HPDE6-E6E7 (cell line): ENCODE measurements at regions not wholly inside any gene's neighbourhood (a gene's known extent, or its start where the extent isn't known, plus 50 kb on each side); places are given as distances from the start of the nearest gene placed in this dataset.

ENCODE experiments used
- DNase-seq: peaks from one replicate; pipeline ENCODE4 v3.0.0; 2011; ENCODE audit warnings: missing footprints; ENCODE audit errors: extremely low spot score

GRCh38 chr5:22998774-22999173 lies 145.6 kb upstream of the CDH12 start:
- no peak for DNase-seq

- DNase-seq = no peak
These were observed 145.2 kb upstream of the CDH12 start for GRCh38 chr5:22998362-22998761.

- no peak for DNase-seq
These were observed 135.8 kb upstream of the CDH12 start for GRCh38 chr5:22988937-22989336.

DNA sequence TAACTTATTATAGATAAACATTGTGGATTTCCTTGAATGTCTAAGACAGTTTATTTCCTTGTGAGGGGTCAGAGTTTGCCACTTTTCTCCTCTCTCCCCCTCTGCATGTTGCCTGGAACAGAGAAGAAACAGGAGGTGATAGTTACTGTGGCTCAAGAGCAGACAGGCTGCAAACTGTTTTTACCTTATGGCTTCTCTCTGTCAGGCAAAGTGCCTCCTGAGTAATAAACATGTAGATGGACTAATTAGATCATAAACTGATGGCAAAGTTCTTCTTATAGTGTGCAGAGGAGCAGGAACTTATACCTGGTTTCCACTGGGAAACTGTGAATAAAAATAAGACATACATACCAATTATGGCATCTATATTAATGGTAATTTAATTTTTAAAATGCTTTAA lies 133.1 kb upstream of the CDH12 start:
- no peak for DNase-seq

GRCh38 chr5:22985446-22985845 lies 132.3 kb upstream of the CDH12 start:
- DNase-seq = no peak

- DNase-seq = no peak
These were observed 117.9 kb upstream of the CDH12 start for GRCh38 chr5:22970956-22971618.

GRCh38 chr5:22970491-22970890 lies 117.3 kb upstream of the CDH12 start:
- no peak for DNase-seq

DNA sequence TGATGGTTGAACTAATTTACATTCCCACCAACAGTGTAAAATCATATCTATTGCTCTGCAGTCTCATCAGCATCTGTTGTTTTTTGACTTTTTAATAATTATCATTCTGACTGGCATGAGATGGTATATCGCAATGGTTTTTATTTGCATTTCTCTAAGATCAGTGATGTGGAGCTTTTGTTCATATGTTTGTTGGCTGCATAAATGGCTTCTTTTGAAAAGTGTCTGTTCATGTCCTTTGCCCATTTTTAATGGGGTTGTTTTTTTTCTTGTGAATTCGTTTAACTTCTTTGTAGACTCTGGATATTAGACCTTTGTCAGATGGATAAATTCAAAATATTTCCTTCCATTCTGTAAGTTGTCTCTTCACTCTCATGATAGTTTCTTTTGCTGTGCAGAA lies 115.2 kb upstream of the CDH12 start:
- DNase-seq = no peak

DNA sequence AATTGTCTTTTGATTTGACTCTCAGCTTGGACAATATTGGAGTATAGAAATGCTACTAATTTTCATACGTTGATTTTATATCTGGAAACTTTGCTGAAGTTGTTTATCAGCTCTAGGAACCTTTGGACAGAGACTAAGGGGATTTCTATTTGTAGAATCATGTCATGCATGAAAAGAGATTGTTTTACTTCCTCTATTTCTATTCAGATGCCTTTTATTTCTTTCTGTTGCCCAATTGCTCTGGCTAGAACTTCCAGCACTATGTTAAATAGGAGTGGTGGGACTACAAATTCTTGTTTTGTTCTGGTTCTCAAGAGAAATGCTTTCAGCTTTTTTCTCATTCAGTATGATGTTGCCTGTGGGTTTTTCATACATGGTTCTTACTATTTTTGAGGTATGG lies 112.8 kb upstream of the CDH12 start:
- no peak for DNase-seq

DNA sequence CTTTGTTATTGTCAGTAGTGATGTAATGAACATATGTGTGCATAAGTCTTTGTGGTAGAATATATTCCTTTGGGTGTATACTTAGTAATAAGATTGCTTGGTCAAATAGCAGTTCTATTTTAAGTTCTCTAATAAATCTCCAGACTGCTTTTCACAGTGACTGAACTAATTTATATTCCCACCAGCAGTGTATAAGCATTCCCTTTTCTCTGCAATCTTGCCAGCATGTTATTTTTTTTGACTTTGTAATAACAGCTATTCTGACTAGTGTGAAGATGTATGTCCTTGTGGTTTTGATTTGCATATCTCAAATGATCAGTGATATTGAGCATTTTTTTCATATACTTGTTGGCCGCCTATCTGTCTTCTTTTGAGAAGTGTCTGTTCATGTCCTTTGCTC lies 111.5 kb upstream of the CDH12 start:
- DNase-seq = no peak

GRCh38 chr5:22958462-22959262 lies 105.5 kb upstream of the CDH12 start:
- DNase-seq = no peak

GRCh38 chr5:22947921-22948320 lies 94.8 kb upstream of the CDH12 start:
- DNase-seq = no peak

- no peak for DNase-seq
These were observed 85.2 kb upstream of the CDH12 start for GRCh38 chr5:22938362-22938761.

- DNase-seq = no peak
These were observed 75.8 kb upstream of the CDH12 start for GRCh38 chr5:22928821-22929482.

- DNase-seq = no peak
These were observed 73.4 kb upstream of the CDH12 start for GRCh38 chr5:22926574-22926973.

DNA sequence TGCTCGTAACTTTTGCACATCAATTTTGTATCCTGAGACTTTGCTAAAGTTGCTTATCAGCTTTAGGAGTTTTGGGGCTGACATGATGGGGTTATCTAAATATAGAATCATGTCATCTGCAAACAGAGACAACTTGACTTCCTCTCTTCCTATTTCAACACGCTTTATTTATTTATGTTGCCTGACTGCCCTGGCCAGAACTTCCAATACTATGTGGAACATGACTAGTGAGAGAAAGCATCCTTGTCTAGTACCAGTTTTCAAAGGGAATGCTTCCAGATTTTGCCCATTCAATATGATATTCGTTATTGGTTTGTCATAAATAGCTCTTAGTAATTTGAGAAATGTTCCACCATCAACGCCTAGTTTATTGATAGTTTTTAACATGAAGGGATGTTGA lies 65.4 kb upstream of the CDH12 start:
- no peak for DNase-seq

DNA sequence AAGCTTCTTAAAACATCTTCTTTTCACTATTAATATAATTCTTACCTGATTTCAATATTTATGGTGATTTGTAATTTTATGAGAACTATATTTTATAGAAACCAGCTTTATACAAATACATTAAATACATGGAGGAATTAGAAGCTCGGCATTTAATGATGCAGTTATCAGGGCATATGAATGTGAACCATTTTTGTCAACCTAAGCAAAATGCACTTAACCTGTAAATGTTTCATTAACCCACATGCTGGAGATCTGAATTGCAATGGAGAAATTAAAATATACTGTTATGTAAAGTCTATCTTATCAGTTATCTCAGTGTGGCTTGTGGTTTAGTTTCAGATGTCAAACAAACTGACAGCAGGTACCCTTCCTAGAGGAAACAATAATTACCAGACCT lies 63.2 kb upstream of the CDH12 start:
- DNase-seq = no peak

GRCh38 chr5:22911019-22911418 lies 57.9 kb upstream of the CDH12 start:
- DNase-seq = no peak

DNA sequence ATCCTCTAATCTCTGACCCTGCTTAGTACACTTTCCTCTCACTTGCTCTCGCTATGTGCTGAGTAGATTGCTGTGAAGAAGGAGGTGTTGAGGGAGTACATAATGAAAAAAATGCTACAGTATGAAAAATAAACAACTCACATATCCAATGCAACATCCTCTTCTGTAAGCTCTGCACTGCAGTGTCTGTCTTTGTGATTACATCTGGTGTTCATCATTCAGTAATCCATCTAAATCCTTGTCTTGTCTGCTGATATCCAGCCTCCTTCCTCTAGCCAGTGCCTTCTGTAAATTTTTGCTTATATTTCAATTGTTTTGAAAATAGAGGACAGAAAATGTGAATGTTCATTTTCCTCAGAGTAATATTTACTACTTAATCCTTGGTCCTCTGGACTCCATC lies 57.4 kb upstream of the CDH12 start:
- DNase-seq = no peak

- no peak for DNase-seq
These were observed 55.4 kb upstream of the CDH12 start for GRCh38 chr5:22908586-22908985.

- DNase-seq = no peak
These were observed 55.0 kb upstream of the CDH12 start for GRCh38 chr5:22908129-22908528.
